ENCODE measurements at regions not wholly inside any gene's neighbourhood (a gene's known extent, or its start where the extent isn't known, plus 50 kb on each side); places are given as distances from the start of the nearest gene placed in this dataset.

DNA sequence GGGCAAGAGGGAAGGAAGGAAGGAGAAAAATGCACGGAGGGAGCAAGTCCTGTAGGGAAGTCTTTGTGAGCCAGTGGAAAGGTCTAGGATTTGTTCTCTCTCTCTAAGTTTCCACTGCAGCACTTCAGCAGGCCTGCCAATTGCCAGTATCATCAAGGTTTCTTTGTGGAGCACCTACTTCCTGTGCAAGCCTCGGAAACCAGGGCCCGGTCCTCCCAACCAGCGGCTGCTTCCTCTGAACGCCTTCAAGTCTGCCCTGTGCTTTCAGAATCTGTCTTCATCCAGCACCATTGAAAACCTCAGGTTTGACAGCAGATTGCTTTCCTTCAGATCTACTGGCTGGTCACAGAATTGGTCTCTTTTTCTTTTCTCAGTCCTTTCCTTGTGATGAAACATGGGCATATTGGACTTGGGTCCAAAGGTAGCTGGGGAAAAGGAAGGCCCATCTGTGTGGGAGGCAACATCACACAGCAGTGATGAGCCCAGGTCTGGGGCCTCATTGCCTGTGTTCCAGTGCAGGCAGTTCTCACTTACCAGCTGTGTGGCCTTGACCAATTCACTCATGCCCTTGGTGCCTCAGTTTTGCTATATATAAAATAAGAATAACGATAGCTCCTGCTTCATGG, 144.5 kb downstream of the SEC16B start:
- no peak for DNase-seq (ENCODE audit: low spot score)
- peaks cover 3% of the 10 kb centered on the region for H3K27me3 Mint-ChIP-seq (ENCODE audit: unreplicated experiment)
- TF ChIP-seq, protein P1, sequence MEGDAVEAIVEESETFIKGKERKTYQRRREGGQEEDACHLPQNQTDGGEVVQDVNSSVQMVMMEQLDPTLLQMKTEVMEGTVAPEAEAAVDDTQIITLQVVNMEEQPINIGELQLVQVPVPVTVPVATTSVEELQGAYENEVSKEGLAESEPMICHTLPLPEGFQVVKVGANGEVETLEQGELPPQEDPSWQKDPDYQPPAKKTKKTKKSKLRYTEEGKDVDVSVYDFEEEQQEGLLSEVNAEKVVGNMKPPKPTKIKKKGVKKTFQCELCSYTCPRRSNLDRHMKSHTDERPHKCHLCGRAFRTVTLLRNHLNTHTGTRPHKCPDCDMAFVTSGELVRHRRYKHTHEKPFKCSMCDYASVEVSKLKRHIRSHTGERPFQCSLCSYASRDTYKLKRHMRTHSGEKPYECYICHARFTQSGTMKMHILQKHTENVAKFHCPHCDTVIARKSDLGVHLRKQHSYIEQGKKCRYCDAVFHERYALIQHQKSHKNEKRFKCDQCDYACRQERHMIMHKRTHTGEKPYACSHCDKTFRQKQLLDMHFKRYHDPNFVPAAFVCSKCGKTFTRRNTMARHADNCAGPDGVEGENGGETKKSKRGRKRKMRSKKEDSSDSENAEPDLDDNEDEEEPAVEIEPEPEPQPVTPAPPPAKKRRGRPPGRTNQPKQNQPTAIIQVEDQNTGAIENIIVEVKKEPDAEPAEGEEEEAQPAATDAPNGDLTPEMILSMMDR (IDR thresholded peaks at IDR 0.05; ENCODE audit: unreplicated experiment), result no peak
- no peak overlapping the region for H3K27ac Mint-ChIP-seq (ENCODE audit: unreplicated experiment)
- H3K4me3 Mint-ChIP-seq (ENCODE audit: unreplicated experiment), result no peak overlapping the region
- H3K4me1 Mint-ChIP-seq (ENCODE audit: unreplicated experiment), result no peaks in the 10 kb centered on the region
- H3K36me3 Mint-ChIP-seq (ENCODE audit: low read depth, unreplicated experiment), result no peaks in the 10 kb centered on the region
- no peaks in the 10 kb centered on the region for H3K9me3 Mint-ChIP-seq (ENCODE audit: unreplicated experiment)

DNA sequence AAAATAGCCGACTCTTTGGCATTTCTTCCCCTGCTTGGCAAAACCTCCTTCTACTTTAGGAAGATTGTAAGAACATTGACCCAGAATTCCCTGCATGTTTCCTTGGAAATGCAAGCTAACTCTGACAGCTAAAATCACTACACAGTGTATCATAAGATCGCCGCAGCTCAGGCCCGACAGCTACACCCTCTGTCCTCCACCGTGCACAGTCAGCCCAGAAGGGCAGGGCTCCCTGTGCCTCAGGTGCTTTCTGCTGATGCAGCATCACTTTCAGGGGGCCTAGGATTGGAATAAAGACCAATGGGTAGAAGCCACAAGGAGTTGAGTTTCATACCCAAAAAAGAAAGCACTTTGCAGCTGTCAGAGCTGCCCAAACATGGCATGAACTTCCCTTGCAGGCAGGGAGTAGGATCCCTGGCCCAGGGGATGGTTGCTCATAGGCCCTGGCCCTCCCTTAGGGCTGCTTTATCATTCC, 145.3 kb downstream of the SEC16B start:
- TF ChIP-seq, protein P1 (IDR thresholded peaks at IDR 0.05; ENCODE audit: unreplicated experiment), result no peak
- Mint-ChIP-seq H3K4me1 (ENCODE audit: unreplicated experiment) (no peaks in the 10 kb centered on the region), H3K27ac (ENCODE audit: unreplicated experiment) (no peak overlapping the region), H3K36me3 (ENCODE audit: low read depth, unreplicated experiment) (no peaks in the 10 kb centered on the region), H3K4me3 (ENCODE audit: unreplicated experiment) (no peak overlapping the region), H3K9me3 (ENCODE audit: unreplicated experiment) (no peaks in the 10 kb centered on the region), H3K27me3 (ENCODE audit: unreplicated experiment) (peaks cover 3% of the 10 kb centered on the region)
- no peak for DNase-seq (ENCODE audit: low spot score)

- Mint-ChIP-seq H3K27ac (ENCODE audit: unreplicated experiment) (no peak overlapping the region), H3K4me1 (ENCODE audit: unreplicated experiment) (no peaks in the 10 kb centered on the region), H3K9me3 (ENCODE audit: unreplicated experiment) (no peaks in the 10 kb centered on the region), H3K36me3 (ENCODE audit: low read depth, unreplicated experiment) (no peaks in the 10 kb centered on the region), H3K27me3 (ENCODE audit: unreplicated experiment) (peaks cover 5% of the 10 kb centered on the region), H3K4me3 (ENCODE audit: unreplicated experiment) (no peak overlapping the region)
- TF ChIP-seq, protein P1 (IDR thresholded peaks at IDR 0.05; ENCODE audit: unreplicated experiment), result no peak
- DNase-seq (ENCODE audit: low spot score), result no peak
Measured at GRCh38 chr1:177820213-177820612, 149.6 kb downstream of the SEC16B start.

DNA sequence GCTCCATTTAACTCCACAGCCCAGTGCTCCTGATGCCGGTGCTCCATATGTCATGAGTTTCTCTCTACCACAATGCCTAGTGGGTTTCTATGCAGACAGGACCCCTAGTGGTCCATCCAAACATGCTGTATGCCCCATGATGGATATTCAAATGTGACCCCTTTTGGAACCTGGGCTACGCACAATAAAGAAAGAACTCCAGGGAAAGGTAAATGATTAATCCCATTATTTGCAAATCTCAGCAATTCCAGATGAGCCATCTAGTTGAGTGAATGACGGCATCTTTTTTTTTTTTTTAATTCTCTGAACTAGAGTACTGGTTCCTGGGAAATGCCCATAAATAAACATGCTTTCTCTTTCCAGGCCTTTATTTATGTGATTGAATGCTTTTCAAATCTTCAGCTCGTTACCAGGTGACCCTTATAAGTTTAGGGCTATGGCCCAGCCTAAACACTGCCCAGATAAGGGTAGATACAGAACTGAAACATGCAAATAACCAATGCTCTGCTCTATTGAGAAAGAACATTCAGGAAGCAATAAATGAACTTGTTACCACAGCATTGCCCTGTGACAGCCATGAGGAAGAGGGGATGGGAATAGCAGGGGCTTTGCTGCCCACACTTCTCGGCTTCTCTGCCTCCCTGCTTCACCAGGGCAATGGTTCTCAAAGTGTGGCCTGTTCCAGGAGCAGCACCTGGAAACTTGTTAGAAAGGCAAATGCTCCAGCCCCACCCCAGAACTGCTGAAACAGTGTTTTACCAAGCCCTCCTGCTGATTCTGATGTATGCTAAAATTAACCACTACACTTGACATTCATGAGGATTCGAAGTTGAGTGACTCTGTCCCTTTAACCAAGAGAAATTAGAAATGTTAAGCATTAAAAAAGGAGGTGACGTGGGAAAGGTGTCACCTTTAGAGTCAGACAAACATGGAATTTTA, 151.7 kb downstream of the SEC16B start:
- H3K36me3 Mint-ChIP-seq (ENCODE audit: low read depth, unreplicated experiment), result no peaks in the 10 kb centered on the region
- peaks cover 5% of the 10 kb centered on the region for H3K27me3 Mint-ChIP-seq (ENCODE audit: unreplicated experiment)
- H3K9me3 Mint-ChIP-seq (ENCODE audit: unreplicated experiment), result no peaks in the 10 kb centered on the region
- no peaks in the 10 kb centered on the region for H3K4me1 Mint-ChIP-seq (ENCODE audit: unreplicated experiment)
- TF ChIP-seq, protein P1 (IDR thresholded peaks at IDR 0.05; ENCODE audit: unreplicated experiment), result no peak
- DNase-seq (ENCODE audit: low spot score), result no peak
- H3K27ac Mint-ChIP-seq (ENCODE audit: unreplicated experiment), result no peak overlapping the region
- no peak overlapping the region for H3K4me3 Mint-ChIP-seq (ENCODE audit: unreplicated experiment)

DNA sequence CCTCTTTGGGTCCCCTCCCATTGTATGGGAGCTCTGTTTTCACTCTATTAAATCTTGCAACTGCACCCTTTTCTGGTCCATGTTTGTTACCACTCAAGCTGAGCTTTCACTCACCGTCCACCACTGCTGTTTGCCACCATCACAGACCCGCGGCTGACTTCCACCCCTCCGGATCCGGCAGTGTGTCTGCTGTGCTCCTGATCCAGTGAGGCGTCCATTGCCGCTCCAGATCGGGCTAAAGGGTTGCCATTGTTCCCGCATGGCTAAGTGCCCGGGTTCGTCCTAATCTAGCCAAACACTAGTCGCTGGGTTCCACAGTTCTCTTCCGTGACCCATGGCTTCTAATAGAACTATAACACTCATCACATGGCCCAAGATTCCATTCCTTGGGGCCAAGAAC, 157.2 kb downstream of the SEC16B start:
- H3K27me3 Mint-ChIP-seq (ENCODE audit: unreplicated experiment), result peaks cover 9% of the 10 kb centered on the region
- DNase-seq (ENCODE audit: low spot score), result no peak
- no peak overlapping the region for H3K27ac Mint-ChIP-seq (ENCODE audit: unreplicated experiment)
- no peaks in the 10 kb centered on the region for H3K4me1 Mint-ChIP-seq (ENCODE audit: unreplicated experiment)
- H3K4me3 Mint-ChIP-seq (ENCODE audit: unreplicated experiment), result no peak overlapping the region
- TF ChIP-seq, protein P1 (IDR thresholded peaks at IDR 0.05; ENCODE audit: unreplicated experiment), result no peak
- H3K36me3 Mint-ChIP-seq (ENCODE audit: low read depth, unreplicated experiment), result no peaks in the 10 kb centered on the region
- H3K9me3 Mint-ChIP-seq (ENCODE audit: unreplicated experiment), result no peaks in the 10 kb centered on the region
